GM03348 (cell line): ENCODE measurements at regions not wholly inside any gene's neighbourhood (a gene's known extent, or its start where the extent isn't known, plus 50 kb on each side); places are given as distances from the start of the nearest gene placed in this dataset.
"Not testable (repeated sequence)": the region's sequence is repeated elsewhere in the genome, so short reads cannot be mapped to it uniquely, and the experiment has no call there.

Source experiments
- DNase-seq: peaks from one replicate; pipeline ENCODE4 v3.0.0; 2012; ENCODE audit warnings: low spot score

- DNase-seq: no peak
Observed at GRCh38 chr6:134674562-134674961, 275.3 kb downstream of the ALDH8A1 start.

- no peak for DNase-seq
Observed at GRCh38 chr6:134669485-134669884, 280.4 kb downstream of the ALDH8A1 start.

- DNase-seq: no peak
Observed at GRCh38 chr6:134667111-134667510, 282.8 kb downstream of the ALDH8A1 start.

GRCh38 chr6:134666125-134666524 is 283.8 kb downstream of the ALDH8A1 start:
- no peak for DNase-seq

- no peak for DNase-seq
Observed at GRCh38 chr6:134665029-134665723, 284.7 kb downstream of the ALDH8A1 start.

GRCh38 chr6:134663800-134664535 is 285.9 kb downstream of the ALDH8A1 start:
- DNase-seq: no peak

- no peak for DNase-seq
Observed at GRCh38 chr6:134663356-134663755, 286.5 kb downstream of the ALDH8A1 start.

GRCh38 chr6:134662077-134662700 is 287.7 kb downstream of the ALDH8A1 start:
- DNase-seq: no peak

GRCh38 chr6:134659885-134660284 is 290.0 kb downstream of the ALDH8A1 start:
- DNase-seq: not testable (repeated sequence)

GRCh38 chr6:134658596-134658995 is 291.3 kb downstream of the ALDH8A1 start:
- DNase-seq: no peak

- no peak for DNase-seq
Observed at GRCh38 chr6:134657751-134658527, 292.0 kb downstream of the ALDH8A1 start.

- no peak for DNase-seq
Observed at GRCh38 chr6:134657343-134657742, 292.6 kb downstream of the ALDH8A1 start.

GRCh38 chr6:134654751-134655150 is 295.1 kb downstream of the ALDH8A1 start:
- no peak for DNase-seq

- no peak for DNase-seq
Observed at GRCh38 chr6:134651519-134651918, 298.4 kb downstream of the ALDH8A1 start.

- DNase-seq: peak; percentile 56
Observed at GRCh38 chr6:134647861-134648260, 302.0 kb downstream of the ALDH8A1 start.

- DNase-seq: no peak
Observed at GRCh38 chr6:134642819-134643218, 307.1 kb downstream of the ALDH8A1 start.

GRCh38 chr6:134642279-134642678 is 307.6 kb downstream of the ALDH8A1 start:
- DNase-seq: no peak

- peak; percentile 82 for DNase-seq
Observed at GRCh38 chr6:134640975-134641429, 308.9 kb downstream of the ALDH8A1 start.

GRCh38 chr6:134640229-134640628 is 309.7 kb downstream of the ALDH8A1 start:
- DNase-seq: no peak

- no peak for DNase-seq
Observed at GRCh38 chr6:134637847-134638437, 312.0 kb downstream of the ALDH8A1 start.

GRCh38 chr6:134637282-134637681 is 312.6 kb downstream of the ALDH8A1 start:
- no peak for DNase-seq
